NCI-H2196 treated with DMSO at 0.1 percent for 48 hours (cell line): ENCODE measurements at regions not wholly inside any gene's neighbourhood (a gene's known extent, or its start where the extent isn't known, plus 50 kb on each side); places are given as distances from the start of the nearest gene placed in this dataset.

Experiments used
- DNase-seq: peaks from one replicate; lab custom pipeline; 2025; ENCODE audit not compliant: unreplicated experiment; lab: John Stamatoyannopoulos, UW

GRCh38 chr22:47943729-47944700, 1181.6 kb downstream of the TBC1D22A start:
- DNase-seq = no peak

- DNase-seq = no peak
These were observed 1177.8 kb downstream of the TBC1D22A start for GRCh38 chr22:47940211-47940610.

GRCh38 chr22:47933891-47934290, 1171.4 kb downstream of the TBC1D22A start:
- DNase-seq = no peak

- DNase-seq = no peak
These were observed 1170.8 kb downstream of the TBC1D22A start for GRCh38 chr22:47933226-47933625.

GRCh38 chr22:47929646-47930185, 1167.3 kb downstream of the TBC1D22A start:
- DNase-seq = no peak

GRCh38 chr22:47929073-47929472, 1166.6 kb downstream of the TBC1D22A start:
- DNase-seq = no peak

- DNase-seq = no peak
These were observed 1166.2 kb downstream of the TBC1D22A start for GRCh38 chr22:47928631-47929030.

- DNase-seq = no peak
These were observed 1165.3 kb downstream of the TBC1D22A start for GRCh38 chr22:47927648-47928210.

- no peak for DNase-seq
These were observed 1160.6 kb downstream of the TBC1D22A start for GRCh38 chr22:47923011-47923427.

GRCh38 chr22:47921906-47922305, 1159.5 kb downstream of the TBC1D22A start:
- DNase-seq = no peak

- DNase-seq = no peak
These were observed 1158.0 kb downstream of the TBC1D22A start for GRCh38 chr22:47920380-47920959.

- DNase-seq = no peak
These were observed 1157.4 kb downstream of the TBC1D22A start for GRCh38 chr22:47919893-47920292.

GRCh38 chr22:47919001-47919441, 1156.6 kb downstream of the TBC1D22A start:
- no peak for DNase-seq

- DNase-seq = no peak
These were observed 1155.9 kb downstream of the TBC1D22A start for GRCh38 chr22:47918276-47918921.

GRCh38 chr22:47914481-47915097, 1152.1 kb downstream of the TBC1D22A start:
- no peak for DNase-seq

GRCh38 chr22:47902646-47903180, 1140.3 kb downstream of the TBC1D22A start:
- DNase-seq = no peak

- DNase-seq = no peak
These were observed 1139.5 kb downstream of the TBC1D22A start for GRCh38 chr22:47901911-47902310.

- no peak for DNase-seq
These were observed 1137.4 kb downstream of the TBC1D22A start for GRCh38 chr22:47899894-47900293.

- DNase-seq = no peak
These were observed 1136.5 kb downstream of the TBC1D22A start for GRCh38 chr22:47898946-47899345.

- DNase-seq = no peak
These were observed 1129.2 kb downstream of the TBC1D22A start for GRCh38 chr22:47891609-47892008.
